ENCODE measurements at regions not wholly inside any gene's neighbourhood (a gene's known extent, or its start where the extent isn't known, plus 50 kb on each side); places are given as distances from the start of the nearest gene placed in this dataset.
"Not testable (repeated sequence)": the region's sequence is repeated elsewhere in the genome, so short reads cannot be mapped to it uniquely, and the experiment has no call there.

- Mint-ChIP-seq H3K36me3 (ENCODE audit: insufficient read depth, unreplicated experiment) (no peaks in the 10 kb centered on the region), H3K4me1 (ENCODE audit: low read depth, unreplicated experiment) (no peaks in the 10 kb centered on the region), H3K9me3 (ENCODE audit: low read depth, unreplicated experiment) (peaks cover 5% of the 10 kb centered on the region), H3K27me3 (ENCODE audit: unreplicated experiment) (no peaks in the 10 kb centered on the region), H3K27ac (ENCODE audit: unreplicated experiment) (no peak overlapping the region), H3K4me3 (ENCODE audit: low read depth, unreplicated experiment) (no peak overlapping the region)
- intact Hi-C loops (cut with micrococcal nuclease; ENCODE audit: unreplicated experiment): no loop called here
- no peak for TF ChIP-seq CTCF (IDR thresholded peaks at IDR 0.05; ENCODE audit: unreplicated experiment)
- no peak for DNase-seq
- CTCF ChIA-PET: no interaction called here
- no TSS peak for BruUV-seq (replicated peaks)
These were observed 609.3 kb upstream of the IGFBP7 start for GRCh38 chr4:57719456-57719855.

GRCh38 chr4:57714313-57714712 lies 604.1 kb upstream of the IGFBP7 start:
- H3K36me3 Mint-ChIP-seq (ENCODE audit: insufficient read depth, unreplicated experiment); DNase-seq; H3K4me1 Mint-ChIP-seq (ENCODE audit: low read depth, unreplicated experiment); H3K4me3 Mint-ChIP-seq (ENCODE audit: low read depth, unreplicated experiment); H3K27me3 Mint-ChIP-seq (ENCODE audit: unreplicated experiment); BruUV-seq (replicated peaks); H3K9me3 Mint-ChIP-seq (ENCODE audit: low read depth, unreplicated experiment); H3K27ac Mint-ChIP-seq (ENCODE audit: unreplicated experiment); intact Hi-C loops (cut with micrococcal nuclease; ENCODE audit: unreplicated experiment): not testable (repeated sequence)
- CTCF ChIA-PET: interaction anchor here (0.7 kb wide), 1 partner anchor 832 kb away, joined by 3 read pairs; no protein-coding TSS in a partner anchor

- no peaks in the 10 kb centered on the region for H3K27me3 Mint-ChIP-seq (ENCODE audit: unreplicated experiment)
- peaks cover 9% of the 10 kb centered on the region for H3K9me3 Mint-ChIP-seq (ENCODE audit: low read depth, unreplicated experiment)
- H3K4me3 Mint-ChIP-seq (ENCODE audit: low read depth, unreplicated experiment): no peak overlapping the region
- no TSS peak for BruUV-seq (replicated peaks)
- intact Hi-C loops (cut with micrococcal nuclease; ENCODE audit: unreplicated experiment): no loop called here
- no peaks in the 10 kb centered on the region for H3K36me3 Mint-ChIP-seq (ENCODE audit: insufficient read depth, unreplicated experiment)
- TF ChIP-seq CTCF (IDR thresholded peaks at IDR 0.05; ENCODE audit: unreplicated experiment): no peak
- no peak overlapping the region for H3K27ac Mint-ChIP-seq (ENCODE audit: unreplicated experiment)
- CTCF ChIA-PET: no interaction called here
- no peaks in the 10 kb centered on the region for H3K4me1 Mint-ChIP-seq (ENCODE audit: low read depth, unreplicated experiment)
- DNase-seq: no peak
These were observed 599.9 kb upstream of the IGFBP7 start for GRCh38 chr4:57710053-57710452.

- Mint-ChIP-seq H3K36me3 (ENCODE audit: insufficient read depth, unreplicated experiment) (no peaks in the 10 kb centered on the region), H3K4me1 (ENCODE audit: low read depth, unreplicated experiment) (no peaks in the 10 kb centered on the region), H3K9me3 (ENCODE audit: low read depth, unreplicated experiment) (peaks cover 3% of the 10 kb centered on the region), H3K4me3 (ENCODE audit: low read depth, unreplicated experiment) (no peak overlapping the region), H3K27me3 (ENCODE audit: unreplicated experiment) (no peaks in the 10 kb centered on the region), H3K27ac (ENCODE audit: unreplicated experiment) (no peak overlapping the region)
- intact Hi-C loops (cut with micrococcal nuclease; ENCODE audit: unreplicated experiment): no loop called here
- no peak for DNase-seq
- BruUV-seq (replicated peaks): no TSS peak
- CTCF ChIA-PET: no interaction called here
- TF ChIP-seq CTCF (IDR thresholded peaks at IDR 0.05; ENCODE audit: unreplicated experiment): no peak
These were observed 581.2 kb upstream of the IGFBP7 start for GRCh38 chr4:57691370-57691769.

- DNase-seq: no peak
- Mint-ChIP-seq H3K4me3 (ENCODE audit: low read depth, unreplicated experiment) (no peak overlapping the region), H3K27ac (ENCODE audit: unreplicated experiment) (no peak overlapping the region), H3K36me3 (ENCODE audit: insufficient read depth, unreplicated experiment) (no peaks in the 10 kb centered on the region), H3K27me3 (ENCODE audit: unreplicated experiment) (no peaks in the 10 kb centered on the region), H3K4me1 (ENCODE audit: low read depth, unreplicated experiment) (no peaks in the 10 kb centered on the region), H3K9me3 (ENCODE audit: low read depth, unreplicated experiment) (peaks cover 6% of the 10 kb centered on the region)
- intact Hi-C loops (cut with micrococcal nuclease; ENCODE audit: unreplicated experiment): no loop called here
- no peak for TF ChIP-seq CTCF (IDR thresholded peaks at IDR 0.05; ENCODE audit: unreplicated experiment)
- CTCF ChIA-PET: no interaction called here
- BruUV-seq (replicated peaks): no TSS peak
These were observed 579.6 kb upstream of the IGFBP7 start for GRCh38 chr4:57689693-57690205.

Data from Calu3 (cell line).